GM23338 (cell line): ENCODE measurements at regions not wholly inside any gene's neighbourhood (a gene's known extent, or its start where the extent isn't known, plus 50 kb on each side); places are given as distances from the start of the nearest gene placed in this dataset.

ENCODE experiments used
- ATAC-seq: fragments of 200-7000 bp; cut with Tn5 transposase; 3 replicates; pipeline ENCODE4 v1.9.1; 2020
- DNase-seq: peaks from one replicate; pipeline ENCODE4 v3.0.0-alpha.2; 2015; ENCODE audit warnings: low spot score
- H2AFZ ChIP-seq: fragments of 200-600 bp; sonication (generic); 2 replicates; pipeline ENCODE4 v1.8.0; 2016; ENCODE audit warnings: antibody characterized with exemption, mild to moderate bottlenecking, moderate library complexity
- H3F3A ChIP-seq: fragments of 200-600 bp; sonication (generic); replicated peaks from 2 replicates; pipeline ENCODE4 v1.8.0; 2017; ENCODE audit warnings: antibody characterized with exemption, mixed run types, low read depth
- H3K27ac ChIP-seq: fragments of 200-600 bp; sonication (generic); 2 replicates; pipeline ENCODE4 v1.6.1; 2016; ENCODE audit warnings: low read depth
- H3K27me3 ChIP-seq: fragments of 200-600 bp; sonication (generic); 2 replicates; pipeline ENCODE4 v1.8.0; 2016; ENCODE audit warnings: mild to moderate bottlenecking, mixed run types, moderate library complexity; ENCODE audit not compliant: insufficient read depth
- H3K36me3 ChIP-seq: fragments of 200-600 bp; sonication (generic); 2 replicates; pipeline ENCODE4 v1.8.0; 2016; ENCODE audit warnings: mild to moderate bottlenecking; ENCODE audit not compliant: insufficient read depth
- H3K4me1 ChIP-seq: fragments of 200-600 bp; sonication (generic); 2 replicates; pipeline ENCODE4 v1.8.0; 2016; ENCODE audit warnings: mild to moderate bottlenecking, moderate library complexity; ENCODE audit not compliant: insufficient read depth
- H3K4me2 ChIP-seq: fragments of 200-600 bp; sonication (generic); 2 replicates; pipeline ENCODE4 v1.7.1; 2017; ENCODE audit warnings: mixed run types
- H3K4me3 ChIP-seq: fragments of 200-600 bp; sonication (generic); 2 replicates; pipeline ENCODE4 v1.6.1; 2016; ENCODE audit warnings: mixed run types
- H3K79me2 ChIP-seq: fragments of 200-600 bp; sonication (generic); replicated peaks from 2 replicates; pipeline ENCODE4 v1.8.0; 2017; ENCODE audit warnings: mild to moderate bottlenecking; ENCODE audit not compliant: insufficient read depth
- H3K9me2 ChIP-seq: fragments of 200-600 bp; sonication (generic); 2 replicates; pipeline ENCODE4 v1.8.0; 2017; ENCODE audit not compliant: insufficient read depth
- H4K20me1 ChIP-seq: fragments of 200-600 bp; sonication (generic); replicated peaks from 2 replicates; pipeline ENCODE4 v1.8.0; 2017; ENCODE audit warnings: mild to moderate bottlenecking; ENCODE audit not compliant: insufficient read depth
- H3K27ac Mint-ChIP-seq: 2 replicates; pipeline ENCODE4 v1.8.0; 2020; ENCODE audit warnings: inconsistent platforms, mild to moderate bottlenecking, moderate library complexity, mixed read lengths
- H3K27me3 Mint-ChIP-seq: 3 replicates; pipeline ENCODE4 v1.8.0; 2022; ENCODE audit warnings: low read depth, mild to moderate bottlenecking, moderate library complexity, mixed read lengths, inconsistent platforms; ENCODE audit not compliant: insufficient read depth, poor library complexity
- H3K36me3 Mint-ChIP-seq: 3 replicates; pipeline ENCODE4 v1.8.0; 2021; ENCODE audit warnings: low read depth, mild to moderate bottlenecking, inconsistent platforms, moderate library complexity, mixed read lengths
- H3K4me1 Mint-ChIP-seq: 3 replicates; pipeline ENCODE4 v1.8.0; 2020; ENCODE audit warnings: mild to moderate bottlenecking, inconsistent platforms, mixed read lengths
- H3K4me3 Mint-ChIP-seq: 3 replicates; pipeline ENCODE4 v1.8.0; 2021; ENCODE audit warnings: moderate library complexity, mild to moderate bottlenecking, inconsistent platforms, mixed read lengths
- H3K9me3 Mint-ChIP-seq: 3 replicates; pipeline ENCODE4 v1.8.0; 2020; ENCODE audit warnings: moderate library complexity, mild to moderate bottlenecking, inconsistent platforms, mixed read lengths
- CREB1 ChIP-seq: fragments of 250-450 bp; sonication (Bioruptor Pico); IDR thresholded peaks from 2 replicates; pipeline ENCODE4 v1.5.0; 2020; ENCODE audit warnings: low read depth, mild to moderate bottlenecking, moderate library complexity
- ETS1 ChIP-seq: IDR thresholded peaks from 2 replicates; pipeline ENCODE4 v1.6.1; 2016; ENCODE audit warnings: antibody characterized with exemption
- EZH2 ChIP-seq: fragments of 200-600 bp; sonication (generic); IDR thresholded peaks from one replicate; pipeline ENCODE4 v1.8.0; 2017; ENCODE audit warnings: antibody characterized with exemption, mild to moderate bottlenecking, low read depth; ENCODE audit not compliant: unreplicated experiment
- JUNB ChIP-seq: IDR thresholded peaks from one replicate; pipeline ENCODE4 v1.6.1; 2016; ENCODE audit warnings: antibody characterized with exemption; ENCODE audit not compliant: unreplicated experiment
- NANOG ChIP-seq: IDR thresholded peaks from 2 replicates; pipeline ENCODE4 v1.6.1; 2016; ENCODE audit warnings: antibody characterized with exemption, borderline replicate concordance
- STAT1 ChIP-seq: IDR thresholded peaks from one replicate; pipeline ENCODE4 v1.6.1; 2016; ENCODE audit warnings: antibody characterized with exemption; ENCODE audit not compliant: unreplicated experiment
- ZNF114 ChIP-seq: fragments of 250-450 bp; sonication (Bioruptor Pico); IDR thresholded peaks from 2 replicates; pipeline ENCODE4 v1.5.0; 2020; ENCODE audit warnings: mild to moderate bottlenecking, moderate library complexity
- ZNF331 ChIP-seq: fragments of 250-450 bp; sonication (Bioruptor Pico); IDR thresholded peaks from 2 replicates; pipeline ENCODE4 v1.5.0; 2020; ENCODE audit warnings: low read depth, mild to moderate bottlenecking, moderate library complexity
- TF ChIP-seq, protein P1 (sequence below): fragments of 250-450 bp; sonication (Bioruptor Pico); IDR thresholded peaks from 2 replicates; pipeline ENCODE4 v1.5.0; 2020; ENCODE audit warnings: mild to moderate bottlenecking, moderate library complexity

GRCh38 chr3:104819333-104819732, 547.4 kb upstream of the ALCAM start (continued):
- TF ChIP-seq, protein P1, sequence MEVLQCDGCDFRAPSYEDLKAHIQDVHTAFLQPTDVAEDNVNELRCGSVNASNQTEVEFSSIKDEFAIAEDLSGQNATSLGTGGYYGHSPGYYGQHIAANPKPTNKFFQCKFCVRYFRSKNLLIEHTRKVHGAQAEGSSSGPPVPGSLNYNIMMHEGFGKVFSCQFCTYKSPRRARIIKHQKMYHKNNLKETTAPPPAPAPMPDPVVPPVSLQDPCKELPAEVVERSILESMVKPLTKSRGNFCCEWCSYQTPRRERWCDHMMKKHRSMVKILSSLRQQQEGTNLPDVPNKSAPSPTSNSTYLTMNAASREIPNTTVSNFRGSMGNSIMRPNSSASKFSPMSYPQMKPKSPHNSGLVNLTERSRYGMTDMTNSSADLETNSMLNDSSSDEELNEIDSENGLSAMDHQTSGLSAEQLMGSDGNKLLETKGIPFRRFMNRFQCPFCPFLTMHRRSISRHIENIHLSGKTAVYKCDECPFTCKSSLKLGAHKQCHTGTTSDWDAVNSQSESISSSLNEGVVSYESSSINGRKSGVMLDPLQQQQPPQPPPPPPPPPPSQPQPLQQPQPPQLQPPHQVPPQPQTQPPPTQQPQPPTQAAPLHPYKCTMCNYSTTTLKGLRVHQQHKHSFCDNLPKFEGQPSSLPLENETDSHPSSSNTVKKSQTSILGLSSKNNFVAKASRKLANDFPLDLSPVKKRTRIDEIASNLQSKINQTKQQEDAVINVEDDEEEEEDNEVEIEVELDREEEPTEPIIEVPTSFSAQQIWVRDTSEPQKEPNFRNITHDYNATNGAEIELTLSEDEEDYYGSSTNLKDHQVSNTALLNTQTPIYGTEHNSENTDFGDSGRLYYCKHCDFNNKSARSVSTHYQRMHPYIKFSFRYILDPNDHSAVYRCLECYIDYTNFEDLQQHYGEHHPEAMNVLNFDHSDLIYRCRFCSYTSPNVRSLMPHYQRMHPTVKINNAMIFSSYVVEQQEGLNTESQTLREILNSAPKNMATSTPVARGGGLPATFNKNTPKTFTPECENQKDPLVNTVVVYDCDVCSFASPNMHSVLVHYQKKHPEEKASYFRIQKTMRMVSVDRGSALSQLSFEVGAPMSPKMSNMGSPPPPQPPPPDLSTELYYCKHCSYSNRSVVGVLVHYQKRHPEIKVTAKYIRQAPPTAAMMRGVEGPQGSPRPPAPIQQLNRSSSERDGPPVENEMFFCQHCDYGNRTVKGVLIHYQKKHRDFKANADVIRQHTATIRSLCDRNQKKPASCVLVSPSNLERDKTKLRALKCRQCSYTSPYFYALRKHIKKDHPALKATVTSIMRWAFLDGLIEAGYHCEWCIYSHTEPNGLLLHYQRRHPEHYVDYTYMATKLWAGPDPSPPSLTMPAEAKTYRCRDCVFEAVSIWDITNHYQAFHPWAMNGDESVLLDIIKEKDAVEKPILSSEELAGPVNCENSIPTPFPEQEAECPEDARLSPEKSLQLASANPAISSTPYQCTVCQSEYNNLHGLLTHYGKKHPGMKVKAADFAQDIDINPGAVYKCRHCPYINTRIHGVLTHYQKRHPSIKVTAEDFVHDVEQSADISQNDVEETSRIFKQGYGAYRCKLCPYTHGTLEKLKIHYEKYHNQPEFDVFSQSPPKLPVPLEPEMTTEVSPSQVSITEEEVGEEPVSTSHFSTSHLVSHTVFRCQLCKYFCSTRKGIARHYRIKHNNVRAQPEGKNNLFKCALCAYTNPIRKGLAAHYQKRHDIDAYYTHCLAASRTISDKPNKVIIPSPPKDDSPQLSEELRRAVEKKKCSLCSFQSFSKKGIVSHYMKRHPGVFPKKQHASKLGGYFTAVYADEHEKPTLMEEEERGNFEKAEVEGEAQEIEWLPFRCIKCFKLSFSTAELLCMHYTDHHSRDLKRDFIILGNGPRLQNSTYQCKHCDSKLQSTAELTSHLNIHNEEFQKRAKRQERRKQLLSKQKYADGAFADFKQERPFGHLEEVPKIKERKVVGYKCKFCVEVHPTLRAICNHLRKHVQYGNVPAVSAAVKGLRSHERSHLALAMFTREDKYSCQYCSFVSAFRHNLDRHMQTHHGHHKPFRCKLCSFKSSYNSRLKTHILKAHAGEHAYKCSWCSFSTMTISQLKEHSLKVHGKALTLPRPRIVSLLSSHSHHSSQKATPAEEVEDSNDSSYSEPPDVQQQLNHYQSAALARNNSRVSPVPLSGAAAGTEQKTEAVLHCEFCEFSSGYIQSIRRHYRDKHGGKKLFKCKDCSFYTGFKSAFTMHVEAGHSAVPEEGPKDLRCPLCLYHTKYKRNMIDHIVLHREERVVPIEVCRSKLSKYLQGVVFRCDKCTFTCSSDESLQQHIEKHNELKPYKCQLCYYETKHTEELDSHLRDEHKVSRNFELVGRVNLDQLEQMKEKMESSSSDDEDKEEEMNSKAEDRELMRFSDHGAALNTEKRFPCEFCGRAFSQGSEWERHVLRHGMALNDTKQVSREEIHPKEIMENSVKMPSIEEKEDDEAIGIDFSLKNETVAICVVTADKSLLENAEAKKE (CRISPR knock-in tag): no peak
- no peak for TF ChIP-seq ZNF331
- TF ChIP-seq EZH2: no peak
- TF ChIP-seq NANOG: no peak

DNA sequence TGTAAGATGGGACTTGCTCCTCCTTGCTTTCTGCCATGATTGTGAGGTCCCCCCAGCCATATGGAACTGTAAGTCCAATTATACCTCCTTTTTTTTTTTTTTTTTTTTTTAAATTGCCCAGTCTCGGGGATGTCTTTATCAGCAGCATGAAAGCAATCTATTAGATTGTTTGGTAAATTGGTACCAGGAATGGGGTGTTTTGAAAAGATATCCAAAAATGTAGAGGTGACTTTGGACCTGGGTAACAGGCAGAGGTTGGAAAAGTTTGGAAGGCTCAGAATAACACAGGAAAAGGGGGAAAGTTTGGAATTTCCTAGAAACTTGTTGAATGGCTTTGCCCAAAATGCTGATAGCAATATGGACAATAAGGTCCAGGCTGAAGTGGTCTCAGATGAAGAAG, 545.8 kb upstream of the ALCAM start:
- ATAC-seq (no peak), DNase-seq (no peak)
- Histone ChIP-seq H3K9me2 (no peaks in the 10 kb centered on the region), H3K4me2 (no peak overlapping the region), H3F3A (no peaks in the 10 kb centered on the region), H4K20me1 (no peaks in the 10 kb centered on the region), H3K4me1 (peaks cover 21% of the 10 kb centered on the region), H3K27ac (no peak overlapping the region), H3K79me2 (no peaks in the 10 kb centered on the region), H3K27me3 (no peaks in the 10 kb centered on the region), H3K4me3 (no peak overlapping the region), H3K36me3 (peaks cover 35% of the 10 kb centered on the region), H2AFZ (no peak overlapping the region)
- peaks cover 48% of the 10 kb centered on the region for H3K36me3 Mint-ChIP-seq
- H3K27me3 Mint-ChIP-seq: peaks cover 3% of the 10 kb centered on the region
- no peak overlapping the region for H3K4me3 Mint-ChIP-seq
- H3K27ac Mint-ChIP-seq: no peak overlapping the region
- H3K4me1 Mint-ChIP-seq: peaks cover 30% of the 10 kb centered on the region
- H3K9me3 Mint-ChIP-seq: peaks cover 48% of the 10 kb centered on the region
- TF ChIP-seq NANOG (no peak), ZNF331 (no peak), EZH2 (no peak), ETS1 (no peak), JUNB (no peak), ZNF114 (CRISPR knock-in tag) (no peak), CREB1 (CRISPR knock-in tag) (no peak), STAT1 (no peak)
- TF ChIP-seq, protein P1 (CRISPR knock-in tag): no peak
